Vagina (tissue), 2 donors: ENCODE measurements at regions not wholly inside any gene's neighbourhood (a gene's known extent, or its start where the extent isn't known, plus 50 kb on each side); places are given as distances from the start of the nearest gene placed in this dataset.

Experiments used
- DNase-seq, 2 donors: peaks; one replicate each; pipeline ENCODE4 v3.0.0-alpha.2; 2017; ENCODE audit errors: extremely low spot score in 2 of 2
- H3K27ac ChIP-seq: fragments of 200-600 bp; sonication (generic); one replicate; pipeline ENCODE4 v1.5.1; 2019
- H3K27me3 ChIP-seq: fragments of 200-600 bp; sonication (generic); one replicate; pipeline ENCODE4 v1.5.1; 2019
- H3K36me3 ChIP-seq, 2 donors: fragments of 200-600 bp; sonication (generic); one replicate each; pipeline ENCODE4 v1.5.1; 2017 to 2019
- H3K4me1 ChIP-seq: fragments of 200-600 bp; sonication (generic); one replicate; pipeline ENCODE4 v1.5.1; 2019
- H3K4me3 ChIP-seq, 2 donors: fragments of 200-600 bp; sonication (generic); 1 replicate in 1 of 2; 2 replicates in 1 of 2; pipeline ENCODE4 v1.5.1; 2016 to 2019
- H3K9me3 ChIP-seq: fragments of 200-600 bp; sonication (generic); one replicate; pipeline ENCODE4 v1.5.1; 2019
- POLR2A ChIP-seq, 2 donors: fragments of 450-650 bp; IDR thresholded peaks; one replicate each; pipeline ENCODE4 v1.6.1; 2017; ENCODE audit warnings: antibody characterized with exemption in 2 of 2, mild to moderate bottlenecking in 2 of 2, moderate library complexity in 2 of 2
- POLR2AphosphoS5 ChIP-seq, 2 donors: sonication (generic); formaldehyde crosslinking; IDR thresholded peaks; one replicate each; pipeline ENCODE4 v1.9.0; 2017; ENCODE audit warnings: antibody characterized with exemption in 2 of 2, mild to moderate bottlenecking in 2 of 2, low read depth in 1 of 2; ENCODE audit not compliant: insufficient read depth in 1 of 2
- intact Hi-C: fragments of 100-400 bp; cut with DNase I; formaldehyde crosslinking; loops from one replicate; pipeline ENCODE4 v1.15.1; 2023
- TF ChIP-seq, protein P1 (sequence below), 3 experiments: fragments of 450-650 bp in 2 of 3; fragments of 200-600 bp in 1 of 3; sonication (generic) in 1 of 3; IDR thresholded peaks; one replicate each; pipeline ENCODE4 v1.5.1; 2017 to 2019; ENCODE audit warnings: antibody characterized with exemption in 3 of 3, mild to moderate bottlenecking in 2 of 3, moderate library complexity in 2 of 3

- no peak overlapping the region for H3K27ac ChIP-seq
- H3K4me1 ChIP-seq, result no peaks in the 10 kb centered on the region
- TF ChIP-seq POLR2AphosphoS5 (IDR thresholded peaks at IDR 0.05; ENCODE audit: insufficient read depth in 1 of 2, low read depth in 1 of 2) (no peak), POLR2A (IDR thresholded peaks at IDR 0.05) (no peak)
- TF ChIP-seq, protein P1, sequence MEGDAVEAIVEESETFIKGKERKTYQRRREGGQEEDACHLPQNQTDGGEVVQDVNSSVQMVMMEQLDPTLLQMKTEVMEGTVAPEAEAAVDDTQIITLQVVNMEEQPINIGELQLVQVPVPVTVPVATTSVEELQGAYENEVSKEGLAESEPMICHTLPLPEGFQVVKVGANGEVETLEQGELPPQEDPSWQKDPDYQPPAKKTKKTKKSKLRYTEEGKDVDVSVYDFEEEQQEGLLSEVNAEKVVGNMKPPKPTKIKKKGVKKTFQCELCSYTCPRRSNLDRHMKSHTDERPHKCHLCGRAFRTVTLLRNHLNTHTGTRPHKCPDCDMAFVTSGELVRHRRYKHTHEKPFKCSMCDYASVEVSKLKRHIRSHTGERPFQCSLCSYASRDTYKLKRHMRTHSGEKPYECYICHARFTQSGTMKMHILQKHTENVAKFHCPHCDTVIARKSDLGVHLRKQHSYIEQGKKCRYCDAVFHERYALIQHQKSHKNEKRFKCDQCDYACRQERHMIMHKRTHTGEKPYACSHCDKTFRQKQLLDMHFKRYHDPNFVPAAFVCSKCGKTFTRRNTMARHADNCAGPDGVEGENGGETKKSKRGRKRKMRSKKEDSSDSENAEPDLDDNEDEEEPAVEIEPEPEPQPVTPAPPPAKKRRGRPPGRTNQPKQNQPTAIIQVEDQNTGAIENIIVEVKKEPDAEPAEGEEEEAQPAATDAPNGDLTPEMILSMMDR (IDR thresholded peaks at IDR 0.05), result no peak
- H3K27me3 ChIP-seq, result no peaks in the 10 kb centered on the region
- intact Hi-C loops, result no loop called here
- H3K36me3 ChIP-seq, result no peaks in the 10 kb centered on the region
- no peaks in the 10 kb centered on the region for H3K9me3 ChIP-seq
- H3K4me3 ChIP-seq, result no peak overlapping the region
- DNase-seq, result no peak
These were observed 209.1 kb downstream of the BRD1 start for GRCh38 chr22:49618677-49618953.

DNA sequence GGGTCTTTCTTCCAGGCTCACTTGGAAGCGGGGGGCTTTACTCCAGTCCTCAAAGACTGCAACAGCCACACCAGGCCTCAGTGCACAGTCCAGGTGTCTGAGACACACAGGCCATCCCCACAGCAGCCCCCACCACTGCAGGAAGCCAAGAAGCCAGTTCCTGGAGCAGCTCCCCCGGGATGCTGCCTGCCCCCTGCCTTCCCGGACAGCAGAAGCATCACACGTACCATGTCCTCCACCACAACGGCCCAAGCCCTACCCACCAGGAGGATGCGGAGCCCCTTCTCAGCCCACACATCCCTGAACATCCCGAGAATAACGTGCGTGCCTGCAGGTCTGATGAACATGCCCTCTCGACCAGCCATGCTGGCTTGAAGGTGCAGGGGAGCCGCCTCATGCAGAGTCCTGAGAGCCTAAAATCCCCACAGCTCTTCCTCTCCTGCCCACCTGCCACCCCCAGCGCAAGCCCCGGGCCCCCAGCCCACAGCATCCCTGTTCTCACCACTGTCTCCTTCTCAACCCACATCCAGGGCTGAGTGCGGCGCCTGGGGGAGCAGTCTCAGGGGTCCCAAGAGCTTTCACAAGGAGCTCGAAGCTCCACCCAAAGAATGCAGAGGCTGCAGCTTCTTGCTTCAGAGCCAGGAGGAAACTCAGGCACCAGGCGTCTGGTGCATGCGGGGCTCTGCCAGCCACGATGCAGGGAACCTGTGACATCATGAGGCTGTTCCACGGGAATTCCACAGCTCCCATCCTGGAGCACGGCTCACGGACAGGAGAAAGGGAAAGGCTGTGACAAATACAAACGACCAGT, 209.6 kb downstream of the BRD1 start:
- TF ChIP-seq POLR2AphosphoS5 (IDR thresholded peaks at IDR 0.05; ENCODE audit: insufficient read depth in 1 of 2, low read depth in 1 of 2) (no peak), POLR2A (IDR thresholded peaks at IDR 0.05) (no peak)
- TF ChIP-seq, protein P1 (IDR thresholded peaks at IDR 0.05), result no peak
- H3K4me1 ChIP-seq, result no peaks in the 10 kb centered on the region
- no peak for DNase-seq
- intact Hi-C loops, result no loop called here
- no peaks in the 10 kb centered on the region for H3K36me3 ChIP-seq
- no peaks in the 10 kb centered on the region for H3K9me3 ChIP-seq
- H3K27ac ChIP-seq, result no peak overlapping the region
- no peaks in the 10 kb centered on the region for H3K27me3 ChIP-seq
- no peak overlapping the region for H3K4me3 ChIP-seq

- Histone ChIP-seq H3K27ac (no peak overlapping the region), H3K4me1 (no peaks in the 10 kb centered on the region), H3K36me3 (no peaks in the 10 kb centered on the region), H3K9me3 (no peaks in the 10 kb centered on the region), H3K27me3 (no peaks in the 10 kb centered on the region), H3K4me3 (no peak overlapping the region)
- DNase-seq, result no peak
- intact Hi-C loops, result no loop called here
- TF ChIP-seq POLR2AphosphoS5 (IDR thresholded peaks at IDR 0.05; ENCODE audit: insufficient read depth in 1 of 2, low read depth in 1 of 2) (no peak), POLR2A (IDR thresholded peaks at IDR 0.05) (no peak)
- TF ChIP-seq, protein P1 (IDR thresholded peaks at IDR 0.05), result no peak
These were observed 210.4 kb downstream of the BRD1 start for GRCh38 chr22:49617264-49617663.

- H3K36me3 ChIP-seq, result no peaks in the 10 kb centered on the region
- intact Hi-C loops, result no loop called here
- TF ChIP-seq, protein P1 (IDR thresholded peaks at IDR 0.05), result no peak
- TF ChIP-seq POLR2AphosphoS5 (IDR thresholded peaks at IDR 0.05; ENCODE audit: insufficient read depth in 1 of 2, low read depth in 1 of 2) (no peak), POLR2A (IDR thresholded peaks at IDR 0.05) (no peak)
- no peaks in the 10 kb centered on the region for H3K9me3 ChIP-seq
- H3K4me1 ChIP-seq, result no peaks in the 10 kb centered on the region
- no peaks in the 10 kb centered on the region for H3K27me3 ChIP-seq
- no peak overlapping the region for H3K27ac ChIP-seq
- no peak for DNase-seq
- H3K4me3 ChIP-seq, result no peak overlapping the region
These were observed 211.1 kb downstream of the BRD1 start for GRCh38 chr22:49616356-49617231.
